GM20000 (cell line): ENCODE measurements at regions not wholly inside any gene's neighbourhood (a gene's known extent, or its start where the extent isn't known, plus 50 kb on each side); places are given as distances from the start of the nearest gene placed in this dataset.

Source experiments
- DNase-seq: peaks from one replicate; pipeline ENCODE4 v3.0.0; 2012; ENCODE audit warnings: low spot score
- CTCF ChIP-seq: IDR thresholded peaks from 2 replicates; pipeline ENCODE4 v1.5.1; 2012; ENCODE audit warnings: mild to moderate bottlenecking, control low read depth; ENCODE audit errors: extremely low read depth, missing control alignments

DNA sequence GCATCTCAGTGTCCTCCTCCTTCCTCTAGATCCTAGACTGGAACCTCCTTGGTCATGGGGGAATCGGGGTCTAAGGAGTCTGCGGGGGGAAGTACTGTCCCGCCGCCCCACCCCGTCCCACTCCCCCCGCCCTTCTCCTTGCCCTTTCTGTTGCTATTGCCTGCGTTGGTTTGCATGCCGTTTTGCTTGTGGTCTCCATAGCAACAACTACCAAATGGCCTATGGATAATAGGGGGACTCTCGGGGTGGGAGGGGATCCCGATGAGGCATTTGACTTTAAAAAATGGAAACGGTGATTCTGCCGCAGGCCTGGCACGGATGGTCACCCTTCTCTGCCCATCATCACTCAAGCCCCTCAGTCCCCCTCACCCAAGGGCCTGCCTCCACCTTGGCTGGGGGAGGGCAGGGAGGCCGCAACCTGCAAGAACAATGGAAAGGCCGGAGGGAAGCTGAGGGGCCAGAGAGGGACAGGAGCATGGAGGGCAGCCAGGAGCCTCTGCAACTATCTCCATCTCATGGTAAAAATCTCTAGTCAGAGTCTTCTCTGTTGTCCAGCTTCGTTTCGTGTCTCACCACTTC is 231.4 kb upstream of the TNRC6C start:
- no peak for TF ChIP-seq CTCF
- DNase-seq = no peak

DNA sequence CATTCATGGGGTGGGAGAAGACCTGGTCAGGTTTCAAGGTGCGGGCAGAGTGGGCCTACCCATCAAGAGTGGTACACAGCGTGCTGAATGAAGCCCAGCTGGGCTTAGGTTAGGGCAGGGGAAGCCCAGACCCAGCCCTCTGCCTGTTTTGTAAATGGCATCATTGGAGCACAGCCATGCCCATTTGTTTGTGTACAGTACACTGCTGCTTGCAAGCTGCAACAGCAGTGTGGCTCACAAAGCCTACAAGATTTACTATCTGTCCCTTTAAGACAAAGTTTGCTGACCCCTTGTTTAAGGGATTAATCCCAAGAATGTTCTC is 230.1 kb upstream of the TNRC6C start:
- no peak for TF ChIP-seq CTCF

DNA sequence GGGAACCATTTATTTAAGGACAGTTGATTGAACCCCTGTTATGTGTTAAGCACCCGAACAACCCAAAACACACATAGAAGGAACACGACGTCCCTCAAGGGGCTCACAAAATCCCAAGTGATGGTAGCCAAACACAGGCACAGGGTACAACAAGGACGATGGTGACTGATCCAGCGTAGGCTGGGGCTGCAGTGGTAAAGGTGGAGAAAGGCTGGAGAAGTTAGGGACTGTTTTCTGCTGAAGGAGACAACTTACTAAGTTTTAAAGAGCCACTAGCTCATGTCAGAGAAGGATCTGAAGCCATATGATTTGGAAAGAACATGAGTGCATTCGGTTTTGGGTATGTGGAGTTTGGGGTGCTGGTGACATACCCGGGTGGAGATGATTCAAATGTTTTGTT is 229.6 kb upstream of the TNRC6C start:
- TF ChIP-seq CTCF = no peak
- no peak for DNase-seq

More for the DNA sequence above, 230.1 kb upstream of the TNRC6C start:
- no peak for DNase-seq

DNA sequence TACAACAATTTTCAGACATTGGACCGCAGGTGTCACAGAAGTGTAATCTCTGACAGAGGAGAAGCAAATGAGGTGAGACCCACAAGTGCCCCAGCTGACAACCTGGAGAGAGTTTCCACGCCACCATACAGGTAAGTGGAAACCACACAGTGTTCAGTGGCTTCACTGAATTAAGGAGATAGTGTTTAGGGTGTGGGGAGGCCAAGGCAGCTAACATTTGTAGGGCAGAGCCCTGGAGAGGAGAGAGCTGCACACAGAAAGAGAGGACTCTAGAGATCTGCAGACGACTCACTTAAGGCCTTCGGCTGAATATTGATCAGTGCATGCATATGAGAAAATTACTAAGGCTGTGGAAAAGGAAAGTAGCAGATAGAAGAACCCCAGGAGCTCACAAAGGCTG is 228.9 kb upstream of the TNRC6C start:
- no peak for TF ChIP-seq CTCF

GRCh38 chr17:77730376-77730775 is 228.1 kb upstream of the TNRC6C start:
- TF ChIP-seq CTCF = no peak

More for the DNA sequence above, 228.9 kb upstream of the TNRC6C start:
- DNase-seq = no peak

GRCh38 chr17:77733576-77734296 is 224.8 kb upstream of the TNRC6C start:
- DNase-seq = no peak
- no peak for TF ChIP-seq CTCF

More at GRCh38 chr17:77730376-77730775, 228.1 kb upstream of the TNRC6C start:
- DNase-seq = no peak

GRCh38 chr17:77734371-77735080 is 224.0 kb upstream of the TNRC6C start:
- DNase-seq = no peak
- no peak for TF ChIP-seq CTCF
